ENCODE measurements at regions not wholly inside any gene's neighbourhood (a gene's known extent, or its start where the extent isn't known, plus 50 kb on each side); places are given as distances from the start of the nearest gene placed in this dataset.

DNA sequence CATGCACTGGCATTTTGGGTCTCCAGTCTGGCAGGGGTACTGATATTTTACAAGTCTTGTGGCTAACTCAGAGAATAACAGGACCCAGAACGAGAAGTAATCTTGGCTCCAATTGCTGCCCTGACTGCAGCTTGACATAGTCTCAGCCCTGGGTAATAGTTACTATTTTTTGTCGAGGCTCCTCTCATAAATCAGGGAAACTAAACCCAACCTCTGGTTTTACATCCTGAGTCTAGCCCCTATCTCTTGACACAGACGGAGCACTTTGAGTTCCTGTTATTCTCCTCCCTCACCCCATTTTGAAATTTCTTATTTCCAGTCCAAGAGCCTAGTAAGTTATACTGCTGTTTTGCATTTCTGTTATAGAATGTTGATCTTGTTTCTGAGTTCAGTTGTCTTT, 276.1 kb upstream of the GOLIM4 start:
- TF ChIP-seq, protein P1, sequence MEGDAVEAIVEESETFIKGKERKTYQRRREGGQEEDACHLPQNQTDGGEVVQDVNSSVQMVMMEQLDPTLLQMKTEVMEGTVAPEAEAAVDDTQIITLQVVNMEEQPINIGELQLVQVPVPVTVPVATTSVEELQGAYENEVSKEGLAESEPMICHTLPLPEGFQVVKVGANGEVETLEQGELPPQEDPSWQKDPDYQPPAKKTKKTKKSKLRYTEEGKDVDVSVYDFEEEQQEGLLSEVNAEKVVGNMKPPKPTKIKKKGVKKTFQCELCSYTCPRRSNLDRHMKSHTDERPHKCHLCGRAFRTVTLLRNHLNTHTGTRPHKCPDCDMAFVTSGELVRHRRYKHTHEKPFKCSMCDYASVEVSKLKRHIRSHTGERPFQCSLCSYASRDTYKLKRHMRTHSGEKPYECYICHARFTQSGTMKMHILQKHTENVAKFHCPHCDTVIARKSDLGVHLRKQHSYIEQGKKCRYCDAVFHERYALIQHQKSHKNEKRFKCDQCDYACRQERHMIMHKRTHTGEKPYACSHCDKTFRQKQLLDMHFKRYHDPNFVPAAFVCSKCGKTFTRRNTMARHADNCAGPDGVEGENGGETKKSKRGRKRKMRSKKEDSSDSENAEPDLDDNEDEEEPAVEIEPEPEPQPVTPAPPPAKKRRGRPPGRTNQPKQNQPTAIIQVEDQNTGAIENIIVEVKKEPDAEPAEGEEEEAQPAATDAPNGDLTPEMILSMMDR (optimal IDR thresholded peaks at IDR 0.05 in 1 of 3, IDR thresholded peaks at IDR 0.05 in 1 of 3, conservative IDR thresholded peaks at IDR 0.05 in 1 of 3; ENCODE audit: extremely low read depth in 1 of 3, insufficient read depth in 2 of 3, low read length in 3 of 3): no peak
- TF ChIP-seq EZH2 (IDR thresholded peaks at IDR 0.05; ENCODE audit: low read length): no peak

Measured in keratinocyte (primary cell).